ENCODE measurements at regions not wholly inside any gene's neighbourhood (a gene's known extent, or its start where the extent isn't known, plus 50 kb on each side); places are given as distances from the start of the nearest gene placed in this dataset.

- no peak for TF ChIP-seq CTCF (IDR thresholded peaks at IDR 0.05)
- no peak for TF ChIP-seq POLR2A (IDR thresholded peaks at IDR 0.05)
Measured at GRCh38 chr12:84554199-84554723, 358.3 kb downstream of the SLC6A15 start.
